Adipocyte (in vitro differentiated cells): ENCODE measurements at regions not wholly inside any gene's neighbourhood (a gene's known extent, or its start where the extent isn't known, plus 50 kb on each side); places are given as distances from the start of the nearest gene placed in this dataset.
A peak's percentile ranks its signal among the peaks of the same experiment; 100 is the strongest.
"Not testable (repeated sequence)": the region's sequence is repeated elsewhere in the genome, so short reads cannot be mapped to it uniquely, and the experiment has no call there.

ENCODE experiments used
- DNase-seq: peaks from one replicate; pipeline ENCODE4 v3.0.0-alpha.2; 2015; ENCODE audit warnings: low read depth
- H3K27me3 ChIP-seq: replicated peaks from 2 replicates; pipeline ENCODE4 v1.7.0; 2013; ENCODE audit warnings: mild to moderate bottlenecking, low read length, moderate library complexity; ENCODE audit not compliant: control insufficient read depth, insufficient read depth
- H3K36me3 ChIP-seq: 2 replicates; pipeline ENCODE4 v1.7.0; 2013; ENCODE audit warnings: low read length, mild to moderate bottlenecking, moderate library complexity; ENCODE audit not compliant: control insufficient read depth, insufficient read depth, severe bottlenecking
- H3K4me1 ChIP-seq: 2 replicates; pipeline ENCODE4 v1.7.0; 2013; ENCODE audit warnings: mild to moderate bottlenecking, low read length, moderate library complexity; ENCODE audit not compliant: control insufficient read depth, insufficient read depth
- H3K4me3 ChIP-seq: 2 replicates; pipeline ENCODE4 v1.7.0; 2013; ENCODE audit warnings: mild to moderate bottlenecking, low read length, moderate library complexity
- H3K9ac ChIP-seq: 2 replicates; pipeline ENCODE4 v1.7.0; 2013; ENCODE audit warnings: mild to moderate bottlenecking, low read length, moderate library complexity
- H3K9me3 ChIP-seq: 2 replicates; pipeline ENCODE4 v1.7.0; 2013; ENCODE audit warnings: mild to moderate bottlenecking, low read length, moderate library complexity; ENCODE audit not compliant: control insufficient read depth

- DNase-seq: no peak
- H3K36me3 ChIP-seq: no peaks in the 10 kb centered on the region
- H3K9me3 ChIP-seq: no peaks in the 10 kb centered on the region
- no peak overlapping the region for H3K9ac ChIP-seq
- no peak overlapping the region for H3K4me3 ChIP-seq
- no peaks in the 10 kb centered on the region for H3K4me1 ChIP-seq
- H3K27me3 ChIP-seq: no peaks in the 10 kb centered on the region
These were observed 250.5 kb upstream of the PRKX start for GRCh38 chrX:3963980-3964379.

- peak; percentile 61 for DNase-seq
- no peaks in the 10 kb centered on the region for H3K9me3 ChIP-seq
- no peaks in the 10 kb centered on the region for H3K4me1 ChIP-seq
- no peak overlapping the region for H3K4me3 ChIP-seq
- H3K27me3 ChIP-seq: no peaks in the 10 kb centered on the region
- no peaks in the 10 kb centered on the region for H3K36me3 ChIP-seq
- H3K9ac ChIP-seq: no peak overlapping the region
These were observed 249.3 kb upstream of the PRKX start for GRCh38 chrX:3962511-3963311.

- H3K36me3 ChIP-seq: no peaks in the 10 kb centered on the region
- no peak for DNase-seq
- H3K27me3 ChIP-seq: no peaks in the 10 kb centered on the region
- H3K4me1 ChIP-seq: no peaks in the 10 kb centered on the region
- H3K9ac ChIP-seq: no peak overlapping the region
- no peaks in the 10 kb centered on the region for H3K9me3 ChIP-seq
- no peak overlapping the region for H3K4me3 ChIP-seq
These were observed 247.5 kb upstream of the PRKX start for GRCh38 chrX:3960952-3961351.

DNA sequence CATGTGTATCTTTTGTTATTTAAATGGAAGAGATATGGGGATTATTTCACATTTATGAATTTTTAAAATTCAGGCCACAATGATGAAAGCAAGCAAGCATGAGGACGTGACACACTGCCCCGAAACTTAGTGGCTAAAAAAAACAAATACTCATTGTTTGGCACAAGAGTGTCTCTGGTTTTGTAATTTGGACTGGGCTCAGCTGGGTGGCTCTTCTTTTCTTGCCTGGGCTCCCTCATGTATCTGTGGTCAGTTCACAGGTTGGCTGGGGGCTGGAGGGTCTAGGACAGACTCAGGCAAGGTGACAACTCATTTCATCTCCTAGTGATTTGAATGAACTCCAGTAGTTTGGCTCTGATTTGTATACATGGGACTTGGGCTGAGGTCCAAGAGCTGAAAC lies 238.4 kb upstream of the PRKX start:
- no peaks in the 10 kb centered on the region for H3K36me3 ChIP-seq
- H3K4me1 ChIP-seq: no peaks in the 10 kb centered on the region
- H3K9ac ChIP-seq: no peak overlapping the region
- no peak for DNase-seq
- H3K27me3 ChIP-seq: no peaks in the 10 kb centered on the region
- peaks cover 5% of the 10 kb centered on the region for H3K9me3 ChIP-seq
- H3K4me3 ChIP-seq: no peak overlapping the region

GRCh38 chrX:3950373-3950772 lies 236.9 kb upstream of the PRKX start:
- H3K9me3 ChIP-seq: peaks cover 5% of the 10 kb centered on the region
- no peak overlapping the region for H3K9ac ChIP-seq
- H3K27me3 ChIP-seq: no peaks in the 10 kb centered on the region
- no peaks in the 10 kb centered on the region for H3K4me1 ChIP-seq
- H3K36me3 ChIP-seq: no peaks in the 10 kb centered on the region
- no peak overlapping the region for H3K4me3 ChIP-seq
- DNase-seq: peak; percentile 24

- Histone ChIP-seq H3K27me3 (no peaks in the 10 kb centered on the region), H3K4me1 (no peaks in the 10 kb centered on the region), H3K4me3 (no peak overlapping the region), H3K9me3 (peaks cover 4% of the 10 kb centered on the region), H3K36me3 (no peaks in the 10 kb centered on the region), H3K9ac (no peak overlapping the region)
- no peak for DNase-seq
These were observed 230.5 kb upstream of the PRKX start for GRCh38 chrX:3943965-3944364.

DNA sequence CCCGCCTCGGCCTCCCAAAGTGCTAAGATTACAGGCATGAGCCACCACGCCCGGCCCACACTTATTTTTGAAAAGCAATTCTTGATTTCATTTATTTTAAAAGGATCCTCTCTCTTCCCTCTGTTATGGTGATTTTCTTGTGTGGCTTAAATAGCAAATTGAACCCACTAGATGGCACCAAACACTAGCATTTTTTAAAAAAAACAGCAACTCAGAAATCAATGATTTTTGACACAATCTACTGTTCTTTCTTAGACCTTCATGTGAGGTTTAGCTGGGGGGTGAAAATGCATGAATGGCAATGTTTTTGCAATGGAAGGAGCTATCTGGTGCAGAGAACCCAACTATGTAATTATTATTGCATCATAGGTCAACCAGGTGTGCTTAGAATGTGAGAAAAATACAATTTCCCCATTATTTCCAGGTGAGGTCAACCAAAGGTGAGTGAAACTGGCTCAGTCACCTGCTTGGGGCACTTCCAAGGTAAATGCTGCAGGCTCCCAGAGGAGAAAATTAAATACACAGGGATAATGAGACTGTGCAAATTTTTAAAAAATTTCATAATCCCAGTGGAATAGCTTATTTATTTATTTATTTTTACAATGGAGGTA lies 226.7 kb upstream of the PRKX start:
- H3K36me3 ChIP-seq: no peaks in the 10 kb centered on the region
- DNase-seq: peak; percentile 63
- no peak overlapping the region for H3K4me3 ChIP-seq
- H3K4me1 ChIP-seq: no peaks in the 10 kb centered on the region
- no peak overlapping the region for H3K9ac ChIP-seq
- H3K9me3 ChIP-seq: peaks cover 4% of the 10 kb centered on the region
- H3K27me3 ChIP-seq: no peaks in the 10 kb centered on the region

DNA sequence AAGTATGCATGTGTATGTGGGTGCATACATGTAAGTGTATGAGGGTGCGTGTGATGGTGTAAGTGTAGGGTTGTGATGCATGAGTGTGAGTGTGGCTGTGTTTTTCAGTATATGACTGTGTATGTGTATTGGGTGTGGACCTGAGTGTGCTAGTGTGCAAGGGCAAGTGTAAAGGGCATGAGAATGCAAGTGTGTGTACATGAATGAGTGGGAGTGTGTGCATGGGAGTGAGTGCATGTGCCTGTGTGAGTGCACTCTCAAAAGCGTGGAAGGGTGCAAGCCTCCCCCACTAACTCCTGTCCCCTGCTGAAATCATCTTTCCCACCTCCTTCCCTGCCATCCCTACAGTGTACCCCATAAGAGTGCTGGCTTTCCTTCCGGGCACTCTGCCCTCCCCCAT lies 225.1 kb upstream of the PRKX start:
- Histone ChIP-seq H3K36me3 (no peaks in the 10 kb centered on the region), H3K9ac (no peak overlapping the region), H3K4me1 (no peaks in the 10 kb centered on the region), H3K27me3 (no peaks in the 10 kb centered on the region), H3K4me3 (no peak overlapping the region), H3K9me3 (peaks cover 4% of the 10 kb centered on the region)
- DNase-seq: no peak

DNA sequence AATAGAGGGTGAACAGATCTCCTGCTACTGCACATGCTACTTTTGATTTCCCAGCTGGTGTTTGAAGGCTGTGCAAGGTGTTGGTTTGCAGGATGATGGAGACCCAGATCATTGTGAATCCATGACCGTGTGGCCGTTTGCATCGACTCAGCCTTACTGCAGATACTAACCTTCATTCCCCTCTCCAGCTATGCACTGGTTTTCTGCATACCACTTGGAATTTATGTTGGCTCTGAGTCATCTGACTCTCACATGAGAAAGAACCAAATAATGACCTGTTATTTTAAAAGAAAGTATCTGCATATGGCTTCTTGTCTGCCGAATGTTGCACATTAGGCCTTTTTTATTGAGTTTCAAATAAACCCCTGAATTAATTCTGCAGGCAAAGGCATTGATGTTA lies 221.7 kb upstream of the PRKX start:
- not testable (repeated sequence) for H3K9me3 ChIP-seq, H3K27me3 ChIP-seq, H3K4me1 ChIP-seq, H3K9ac ChIP-seq, DNase-seq, H3K36me3 ChIP-seq, H3K4me3 ChIP-seq

DNA sequence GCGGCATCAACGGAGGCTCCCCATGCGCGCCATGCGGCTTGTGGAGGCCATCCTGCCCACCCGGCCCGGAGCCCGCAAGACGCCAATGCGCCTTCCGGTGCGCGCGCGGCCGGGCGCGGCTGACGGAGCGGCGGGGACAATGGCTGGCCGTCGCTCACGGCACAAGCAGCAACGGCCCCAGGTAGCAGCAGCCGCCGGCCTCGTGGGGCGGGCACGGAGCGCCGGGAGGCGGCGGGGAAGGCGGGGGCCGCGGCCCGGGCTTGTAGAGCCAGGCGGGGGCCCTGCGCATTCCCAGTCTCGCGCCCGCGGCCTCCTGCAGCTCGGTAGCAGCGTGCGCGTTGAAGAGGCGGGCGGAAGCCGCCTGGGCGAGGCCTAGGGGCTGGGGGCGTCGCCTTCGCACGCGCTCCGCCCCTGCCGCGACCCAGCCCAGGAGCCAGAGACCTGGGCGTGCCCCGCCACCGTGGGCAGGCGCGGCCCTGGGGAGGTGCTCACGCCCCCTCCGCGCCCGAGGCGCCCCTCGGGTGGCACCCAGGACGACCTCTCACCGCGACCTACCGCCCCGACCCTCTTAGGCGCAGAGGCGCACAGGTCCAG lies 207.1 kb upstream of the PRKX start:
- H3K27me3 ChIP-seq, H3K9ac ChIP-seq, H3K4me3 ChIP-seq, H3K36me3 ChIP-seq, H3K9me3 ChIP-seq, DNase-seq, H3K4me1 ChIP-seq: not testable (repeated sequence)

DNA sequence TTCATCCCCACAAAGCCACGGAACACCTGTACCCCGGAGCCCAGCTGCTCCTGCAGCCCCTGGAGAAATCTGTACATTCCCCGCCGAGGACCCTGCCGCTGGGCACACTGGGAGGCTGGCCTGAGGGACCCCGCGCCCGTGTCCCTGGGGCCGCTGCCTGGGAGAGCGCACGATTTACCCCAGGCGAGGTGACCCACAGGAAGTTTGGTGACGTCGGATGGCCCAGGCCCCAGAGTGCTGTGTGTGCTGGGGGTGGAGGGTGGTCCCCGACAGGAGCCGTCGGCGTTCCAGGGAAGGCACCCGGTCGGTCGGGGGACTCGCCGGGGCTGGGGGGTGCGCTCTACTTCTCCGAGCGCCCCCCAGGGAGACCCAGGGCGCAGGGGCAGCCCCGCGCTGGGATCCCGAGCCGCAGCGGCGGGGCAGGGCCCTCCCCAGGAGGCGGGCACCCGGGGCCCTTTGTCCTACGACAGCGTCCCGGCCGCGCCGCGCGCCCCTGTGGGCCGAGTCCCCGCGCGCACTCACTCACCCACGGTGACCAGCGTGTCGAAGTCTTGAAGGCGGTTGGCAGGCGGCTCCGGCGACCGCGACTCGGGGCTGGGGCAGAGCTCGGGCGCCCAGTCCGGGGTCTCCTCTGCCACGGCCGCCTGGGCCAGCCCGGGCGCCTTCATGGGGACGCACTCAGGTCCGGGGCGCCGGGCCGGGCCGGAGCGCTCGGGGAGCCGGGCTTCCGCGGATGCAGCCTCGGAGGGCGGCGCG lies 206.4 kb upstream of the PRKX start:
- not testable (repeated sequence) for DNase-seq, H3K27me3 ChIP-seq, H3K9me3 ChIP-seq, H3K36me3 ChIP-seq, H3K4me3 ChIP-seq, H3K4me1 ChIP-seq, H3K9ac ChIP-seq
